GM15510 (cell line): ENCODE measurements at regions not wholly inside any gene's neighbourhood (a gene's known extent, or its start where the extent isn't known, plus 50 kb on each side); places are given as distances from the start of the nearest gene placed in this dataset.

Source experiments
- POLR2A ChIP-seq: IDR thresholded peaks from 3 replicates; pipeline ENCODE4 v1.6.1; 2011; ENCODE audit warnings: borderline replicate concordance; ENCODE audit not compliant: insufficient read length; ENCODE audit errors: extremely low read depth

DNA sequence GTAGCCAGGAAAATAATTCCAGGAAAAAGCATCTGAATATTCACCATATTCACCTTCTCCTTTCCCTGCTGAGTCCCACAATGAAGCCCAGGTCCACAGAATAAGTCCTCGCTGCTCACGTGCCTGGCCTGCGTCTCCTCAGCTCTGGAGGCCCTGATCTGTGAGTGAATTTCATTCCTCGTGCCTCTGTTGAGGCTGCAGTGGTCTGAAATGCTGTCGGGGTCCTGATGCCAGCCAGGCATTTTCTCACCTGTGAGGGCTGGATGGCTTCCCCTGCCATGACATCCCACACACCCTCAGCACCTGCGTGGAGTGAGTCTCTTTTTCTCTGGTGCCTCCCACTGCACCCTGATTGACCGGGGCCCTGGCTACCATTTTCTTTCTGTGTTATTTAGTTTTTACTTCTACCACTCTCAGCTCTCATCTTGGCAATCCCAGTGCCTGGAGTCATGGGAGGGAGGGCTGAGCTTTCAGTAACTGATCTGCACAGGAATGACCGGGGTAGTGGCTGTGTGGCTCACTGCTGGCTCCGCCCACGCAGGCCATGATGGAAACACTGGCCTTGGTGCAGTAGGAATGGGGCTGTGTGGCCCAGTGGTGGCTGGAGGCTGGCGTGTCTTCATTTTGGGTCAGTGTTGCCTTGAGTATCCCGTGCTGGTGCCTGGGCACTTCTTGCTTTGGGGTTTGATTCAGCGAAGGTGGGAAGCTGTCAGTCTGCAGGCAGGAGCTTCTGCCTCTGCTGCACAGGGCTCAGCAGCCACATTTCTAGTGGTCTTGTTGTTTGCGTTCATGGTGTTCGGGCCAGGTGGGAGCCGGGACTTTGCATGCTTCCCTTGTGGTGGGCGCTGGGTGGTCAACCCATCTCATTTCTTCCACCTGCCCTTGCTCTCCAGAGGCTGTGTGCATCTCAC, 807.2 kb downstream of the TBC1D22A start:
- TF ChIP-seq POLR2A = no peak

DNA sequence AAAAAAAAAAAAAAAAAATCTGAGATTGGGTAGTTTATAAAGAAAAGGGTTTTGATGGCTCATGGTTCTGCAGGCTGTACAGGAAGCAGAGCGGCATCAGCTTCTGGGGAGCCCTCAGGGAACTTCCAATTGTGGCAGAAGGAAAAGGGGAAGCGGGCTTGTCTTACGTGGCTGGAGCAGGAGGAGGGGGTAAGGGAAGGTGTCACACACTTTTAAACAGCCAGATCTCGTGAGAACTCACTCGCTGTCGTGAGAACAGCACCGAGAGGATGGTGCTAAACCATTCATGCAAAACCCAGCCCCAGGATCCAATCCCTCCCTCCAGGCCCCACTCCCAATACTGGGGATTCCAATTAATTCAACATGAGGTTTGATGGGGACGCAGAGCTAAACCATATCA, 806.2 kb downstream of the TBC1D22A start:
- TF ChIP-seq POLR2A = no peak

DNA sequence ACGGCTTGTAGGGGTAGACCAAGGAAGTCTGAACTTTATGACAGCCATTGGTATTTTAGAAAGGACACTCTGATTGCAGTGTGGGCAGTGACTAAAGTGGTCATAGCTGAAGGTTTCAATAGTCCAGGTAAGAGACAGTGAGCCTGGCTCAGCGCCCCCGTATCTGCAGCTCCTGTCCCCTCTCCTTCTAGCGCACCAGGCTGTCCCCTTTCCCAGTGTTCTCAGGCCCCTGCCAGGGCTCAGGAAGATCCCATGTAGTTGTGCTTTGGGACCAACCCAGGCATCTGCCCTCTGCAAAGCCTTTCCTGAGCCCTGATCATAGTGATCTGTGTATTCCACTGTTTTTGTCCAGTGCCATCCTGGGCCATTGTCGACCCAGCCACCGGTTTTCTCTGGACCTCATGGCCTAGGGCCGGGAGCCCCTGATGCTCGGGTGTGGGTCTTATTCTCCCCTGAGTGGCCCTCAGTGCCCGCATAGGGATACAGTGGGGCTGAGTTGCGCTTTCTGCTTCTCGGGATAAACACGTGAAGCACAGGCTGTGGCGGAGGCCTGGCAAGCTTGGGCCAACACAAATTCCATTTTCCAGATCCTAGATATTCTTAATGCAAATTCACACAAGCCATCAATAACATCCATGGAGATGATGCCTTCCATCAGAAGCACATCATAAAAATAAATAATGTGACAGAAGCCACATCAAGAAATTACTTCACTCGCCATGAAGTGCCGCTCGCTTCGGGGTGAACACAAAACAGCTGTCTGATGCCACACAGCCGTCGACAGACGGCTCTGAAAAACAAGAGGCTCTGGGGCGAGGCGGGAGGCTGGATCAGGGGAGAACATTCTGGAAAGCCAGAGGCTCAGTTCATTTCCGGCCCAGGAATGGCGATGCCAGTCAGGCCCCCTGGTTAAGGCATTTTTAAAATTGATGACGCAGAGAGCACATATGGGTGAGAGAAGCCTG, 805.0 kb downstream of the TBC1D22A start:
- no peak for TF ChIP-seq POLR2A

DNA sequence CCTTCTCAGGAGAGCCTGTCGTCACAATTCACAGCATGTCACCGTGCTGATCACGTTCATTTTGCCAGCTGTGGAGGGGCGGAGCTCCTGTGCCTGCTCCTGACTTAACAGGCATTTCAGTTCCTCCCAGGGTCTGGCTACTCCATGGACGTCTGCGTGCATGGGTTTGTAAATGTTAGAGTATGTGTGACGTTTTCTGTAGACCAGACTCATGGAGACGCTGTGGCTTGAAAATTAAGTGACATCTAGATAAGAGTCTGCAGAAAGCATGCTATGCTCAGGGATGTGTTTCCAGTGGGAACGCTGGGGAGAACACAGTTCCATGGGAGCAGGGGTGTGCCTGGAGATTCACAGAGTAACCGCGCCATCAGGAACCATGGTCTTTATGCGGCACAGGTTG, 804.0 kb downstream of the TBC1D22A start:
- no peak for TF ChIP-seq POLR2A

DNA sequence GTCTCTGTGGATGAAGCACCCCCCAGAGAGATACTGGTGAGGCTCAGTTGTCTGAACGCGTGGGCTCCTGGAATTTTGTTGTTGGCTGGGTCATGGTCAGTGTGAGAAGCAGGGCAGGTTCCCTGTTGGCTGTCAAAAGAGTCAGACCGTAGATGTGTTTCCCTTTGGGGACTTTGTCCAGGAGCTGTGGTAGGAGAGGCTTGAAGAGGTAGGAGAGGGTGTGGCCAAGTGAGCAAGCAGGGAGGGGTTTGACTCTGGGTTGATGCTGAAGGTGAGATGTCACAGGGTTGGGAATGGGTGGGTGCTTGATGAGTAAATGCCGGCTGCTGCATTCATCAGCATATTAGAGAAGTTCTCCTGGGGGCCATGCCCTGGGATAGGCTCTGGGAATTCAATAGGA, 803.2 kb downstream of the TBC1D22A start:
- no peak for TF ChIP-seq POLR2A

DNA sequence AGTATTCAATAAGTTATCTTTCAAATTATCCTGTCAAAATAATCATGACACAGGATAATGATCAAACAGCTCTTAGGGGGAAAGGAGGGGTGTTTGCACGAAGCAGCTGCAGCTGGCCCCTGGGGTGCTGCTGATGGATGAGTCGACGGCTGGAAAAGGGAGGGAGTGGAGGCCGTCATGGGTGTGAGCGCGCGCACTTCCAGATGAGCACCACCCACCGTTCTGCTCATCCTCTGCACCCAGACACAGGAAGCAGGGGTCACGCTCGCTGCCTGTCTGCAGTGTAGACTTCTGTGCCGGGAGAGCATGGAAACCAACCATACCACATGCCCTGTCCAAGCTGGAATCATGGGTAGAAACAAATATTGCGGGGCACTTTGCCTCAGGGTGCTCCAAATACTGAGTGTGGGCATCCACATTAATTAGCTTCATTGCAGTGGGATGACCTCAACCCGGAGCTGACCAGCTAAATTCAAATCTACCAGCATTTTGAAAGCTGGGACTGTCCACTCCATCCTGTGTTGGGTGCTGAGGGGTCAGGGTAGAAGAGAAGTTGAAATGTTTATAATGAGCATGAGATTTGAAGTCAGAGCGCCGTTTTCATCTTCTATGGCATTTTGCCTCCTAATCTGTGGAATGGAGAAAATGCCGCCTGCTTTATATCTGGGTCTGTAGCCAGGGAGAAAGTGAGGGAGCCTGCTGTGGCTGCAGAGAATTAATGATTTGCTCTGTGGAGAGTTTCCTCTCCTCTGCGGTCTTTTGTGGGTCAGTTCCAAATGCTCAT, 802.4 kb downstream of the TBC1D22A start:
- no peak for TF ChIP-seq POLR2A

DNA sequence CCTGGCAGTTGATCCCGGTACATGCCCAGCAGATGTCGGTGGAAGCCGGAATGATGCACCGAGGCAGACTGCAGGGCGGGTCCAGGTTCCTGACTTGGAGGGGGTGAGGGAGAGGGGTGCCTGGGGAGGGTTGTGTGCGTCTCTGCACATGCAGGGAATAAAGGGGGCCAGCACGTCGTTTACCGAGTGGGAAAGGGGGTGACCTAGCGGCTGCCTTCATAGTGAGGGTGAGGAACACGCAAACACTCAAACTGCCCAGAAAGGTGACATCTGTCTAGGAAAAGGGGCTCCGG, 801.7 kb downstream of the TBC1D22A start:
- TF ChIP-seq POLR2A = no peak

DNA sequence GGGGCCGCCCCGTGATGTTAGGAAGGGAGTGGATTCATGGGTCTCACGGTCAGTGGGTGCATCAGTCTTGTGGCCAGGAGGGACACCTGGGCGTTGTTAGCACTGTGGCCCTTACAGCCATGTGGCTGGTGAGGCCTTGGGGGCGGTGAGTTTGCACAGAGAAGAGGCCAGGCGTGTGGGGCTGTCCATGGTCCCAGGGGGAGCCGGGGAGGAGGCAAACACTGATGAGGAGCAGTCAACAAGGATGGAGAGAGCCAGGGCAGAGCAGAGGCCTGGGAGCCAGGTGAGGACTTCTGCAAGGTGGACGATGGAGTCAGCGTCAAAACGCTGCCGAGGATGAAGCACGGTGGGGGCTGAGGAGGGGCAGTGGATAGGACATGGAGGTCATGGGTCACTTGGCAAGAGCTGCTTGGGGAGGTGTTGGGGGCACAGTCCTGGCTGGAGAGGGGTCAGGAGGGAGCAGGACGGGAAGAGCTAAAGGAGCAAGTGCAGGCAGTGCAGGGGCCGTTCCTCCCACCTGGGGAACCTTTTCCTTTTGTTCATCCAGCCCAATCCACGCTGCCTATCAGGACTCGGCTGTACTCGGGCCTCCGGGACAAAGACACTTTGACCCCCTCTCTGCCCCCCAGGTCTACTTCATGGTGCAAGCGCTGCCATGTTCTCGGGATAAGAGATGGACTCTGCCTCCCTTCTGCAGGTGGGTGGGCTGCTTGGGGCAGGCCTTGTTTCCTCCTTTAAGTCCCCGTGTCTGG, 801.1 kb downstream of the TBC1D22A start:
- no peak for TF ChIP-seq POLR2A

DNA sequence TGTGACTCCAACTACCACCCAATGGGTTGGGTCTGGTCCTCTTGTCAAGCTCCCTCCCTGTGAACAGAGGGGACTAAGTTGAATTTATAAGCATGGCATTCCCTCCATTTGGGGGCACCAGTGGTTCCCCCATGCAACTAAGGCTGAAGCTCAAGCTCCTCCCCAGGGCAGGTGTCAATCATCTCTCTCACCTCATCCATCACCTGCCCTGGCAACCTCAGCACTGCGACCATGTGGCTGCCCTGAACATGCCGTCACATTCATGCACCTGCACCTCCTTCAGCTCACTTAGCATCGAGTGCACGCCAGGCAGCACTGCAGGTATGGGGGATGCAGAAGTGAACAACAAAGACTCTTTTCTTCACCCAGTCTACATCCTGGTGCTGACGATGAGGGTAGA, 799.3 kb downstream of the TBC1D22A start:
- TF ChIP-seq POLR2A = no peak

DNA sequence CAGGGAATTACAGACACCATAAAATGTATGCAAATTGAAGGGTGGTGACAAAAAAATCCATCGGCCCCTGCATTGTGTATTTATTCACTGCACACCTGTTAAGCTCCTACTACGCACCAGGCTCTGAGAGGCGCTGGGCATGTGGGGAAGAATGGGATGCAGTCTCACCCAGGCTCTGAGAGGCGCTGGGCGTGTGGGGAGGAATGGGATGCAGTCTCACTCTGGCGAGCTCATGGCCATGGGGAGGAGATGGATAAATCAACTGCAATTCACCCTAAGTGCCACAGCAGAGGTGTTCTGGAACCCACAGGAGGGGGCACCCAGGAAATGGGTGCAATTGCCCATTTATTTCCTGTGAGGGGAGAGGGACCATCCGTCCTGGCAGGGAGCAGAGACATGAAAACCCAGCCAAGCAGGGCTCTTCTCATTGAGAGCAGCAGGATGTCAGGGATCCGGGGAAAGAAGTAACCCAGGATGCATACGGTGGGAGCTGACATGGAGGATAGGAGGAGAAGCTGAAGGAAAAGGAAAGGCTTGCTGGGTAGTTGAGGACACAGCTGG, 798.7 kb downstream of the TBC1D22A start:
- TF ChIP-seq POLR2A = no peak

DNA sequence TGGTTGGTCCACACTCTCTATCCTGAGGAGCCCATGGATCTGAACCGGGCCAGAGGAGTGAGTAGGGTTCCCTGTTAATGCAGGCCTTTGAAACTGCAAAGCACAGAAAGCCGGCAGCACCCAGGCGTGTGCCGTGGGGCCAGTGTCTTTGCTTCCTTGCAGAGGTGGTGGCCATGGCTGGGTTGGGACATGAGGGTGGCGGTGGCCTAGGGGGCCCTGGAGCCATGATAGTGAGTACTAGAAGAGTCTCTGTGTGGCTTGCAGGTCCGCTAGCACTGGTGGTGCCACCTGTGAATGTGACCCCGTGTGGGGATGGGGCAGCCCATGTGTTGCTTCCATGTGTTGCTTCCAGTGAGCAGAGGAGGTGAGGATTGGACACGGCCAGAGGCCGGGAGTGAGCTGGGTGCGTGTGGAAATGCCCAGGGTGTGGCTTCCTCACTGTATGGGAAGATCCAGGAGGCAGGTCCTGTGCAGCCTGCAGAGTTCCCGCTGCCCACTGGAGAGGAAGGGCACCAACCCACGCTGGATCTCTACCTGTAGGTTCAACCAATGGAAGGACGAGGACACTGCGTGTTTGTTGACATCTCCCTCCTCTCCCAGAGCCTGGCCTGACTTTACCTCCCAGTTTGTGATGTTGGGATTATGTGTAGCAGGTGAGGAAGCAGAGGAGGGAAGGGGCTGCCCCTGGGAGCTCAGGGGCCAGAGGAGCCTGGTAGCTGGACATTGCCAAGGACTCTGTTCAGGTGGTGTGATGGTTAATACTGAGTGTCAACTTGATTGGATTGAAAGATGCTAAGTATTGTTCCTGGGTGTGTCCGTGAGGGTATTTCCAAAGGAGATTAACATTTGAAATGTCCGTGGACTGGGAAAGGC, 796.6 kb downstream of the TBC1D22A start:
- TF ChIP-seq POLR2A = no peak

DNA sequence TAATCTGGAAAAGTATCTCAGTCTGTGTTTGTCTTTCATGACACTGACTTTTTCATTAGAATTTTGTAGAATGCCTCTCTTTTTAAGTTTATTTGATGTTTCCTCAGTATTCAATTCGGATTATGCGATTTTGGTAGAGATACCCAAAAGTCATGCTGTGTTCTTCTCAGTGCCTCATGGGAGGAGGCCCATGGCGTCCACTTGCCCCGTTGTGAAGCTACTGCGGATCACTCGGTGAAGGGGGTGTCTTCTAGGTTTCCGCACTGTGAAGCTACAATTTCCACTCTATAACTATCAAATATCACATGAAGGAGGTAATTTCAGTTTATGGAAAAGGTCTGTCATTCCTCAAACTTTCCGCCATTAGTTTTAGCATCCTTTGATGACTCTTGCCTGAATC, 794.0 kb downstream of the TBC1D22A start:
- no peak for TF ChIP-seq POLR2A

DNA sequence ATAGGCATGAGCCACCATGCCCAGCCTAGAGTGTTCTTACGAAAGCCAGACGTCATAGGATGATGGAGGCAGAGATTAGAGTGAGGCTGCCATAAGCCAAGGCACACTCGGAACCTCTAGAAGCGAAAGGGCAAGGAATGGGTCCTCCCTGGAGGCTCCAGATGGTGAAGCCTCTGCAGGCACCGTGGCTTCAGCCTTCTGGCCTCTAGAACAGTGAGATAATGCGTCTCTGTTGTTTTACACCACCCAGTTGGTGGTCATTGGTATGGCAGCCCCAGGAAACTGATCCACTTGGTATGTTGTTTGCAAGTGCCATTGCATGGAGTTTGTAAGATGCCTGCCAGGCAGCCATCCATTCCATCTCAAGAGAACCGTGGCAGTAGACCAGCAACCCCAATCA, 791.0 kb downstream of the TBC1D22A start:
- TF ChIP-seq POLR2A = no peak
